CD4-positive, alpha-beta T cell (primary cell): ENCODE measurements at regions not wholly inside any gene's neighbourhood (a gene's known extent, or its start where the extent isn't known, plus 50 kb on each side); places are given as distances from the start of the nearest gene placed in this dataset.

Experiments used
- ATAC-seq: fragments of 200-7000 bp; cut with Tn5 transposase; one replicate; pipeline ENCODE4 v1.10.0; 2022; ENCODE audit warnings: mild to moderate bottlenecking; ENCODE audit not compliant: poor library complexity
- CTCF ChIA-PET: fragments of 350-600 bp; sonication (Branson Sonifier 250); formaldehyde crosslinking; loops from one replicate; lab custom pipeline; 2021; ENCODE audit warnings: antibody characterized with exemption, inconsistent platforms; lab: Charles Lee
- POLR2A ChIA-PET: fragments of 350-600 bp; sonication (Branson Sonifier 250); formaldehyde crosslinking; loops from one replicate; lab custom pipeline; 2021; ENCODE audit warnings: antibody characterized with exemption, inconsistent platforms; lab: Charles Lee
- DNase-seq, 14 experiments: peaks; one replicate each; pipeline ENCODE4 v3.0.0-alpha.2; 2013 to 2020; ENCODE audit warnings: mixed read lengths in 2 of 14
- H3K27ac ChIP-seq, 2 donors: one replicate each; pipeline versions ENCODE4 v1.5.1 to v1.7.0; 2013; ENCODE audit warnings: low read length in 2 of 2, low read depth in 1 of 2, mild to moderate bottlenecking in 1 of 2
- H3K27me3 ChIP-seq, 2 experiments: 1 replicate in 1 of 2; 2 replicates in 1 of 2; pipeline versions ENCODE4 v1.6.1 to v1.7.0; 2013; ENCODE audit warnings: low read length in 2 of 2, control low read depth in 1 of 2, mild to moderate bottlenecking in 1 of 2, moderate library complexity in 1 of 2; ENCODE audit not compliant: insufficient read depth in 2 of 2, control insufficient read depth in 1 of 2
- H3K36me3 ChIP-seq: one replicate; pipeline ENCODE4 v1.6.1; 2013; ENCODE audit warnings: low read length, control low read depth; ENCODE audit not compliant: insufficient read depth
- H3K4me1 ChIP-seq: one replicate; pipeline ENCODE4 v1.6.1; 2013; ENCODE audit warnings: low read length, control low read depth; ENCODE audit not compliant: insufficient read depth
- H3K4me3 ChIP-seq: one replicate; pipeline ENCODE4 v1.5.1; 2013; ENCODE audit warnings: mild to moderate bottlenecking, low read length, moderate library complexity
- H3K9me3 ChIP-seq, 2 experiments: 1 replicate in 1 of 2; 2 replicates in 1 of 2; pipeline versions ENCODE4 v1.6.1 to v1.7.0; 2013; ENCODE audit warnings: low read length in 2 of 2, mild to moderate bottlenecking in 2 of 2, control low read depth in 1 of 2, moderate library complexity in 1 of 2; ENCODE audit not compliant: control insufficient read depth in 1 of 2, insufficient read depth in 1 of 2
- H3K27ac Mint-ChIP-seq: one replicate; pipeline ENCODE4 v1.8.0; 2020; ENCODE audit warnings: mixed read lengths
- H3K27me3 Mint-ChIP-seq: one replicate; pipeline ENCODE4 v1.8.0; 2021; ENCODE audit warnings: mixed read lengths
- H3K36me3 Mint-ChIP-seq: one replicate; pipeline ENCODE4 v1.8.0; 2021; ENCODE audit warnings: low read depth, mixed read lengths
- H3K4me1 Mint-ChIP-seq: one replicate; pipeline ENCODE4 v1.8.0; 2021; ENCODE audit warnings: low read depth, mixed read lengths
- H3K4me3 Mint-ChIP-seq: one replicate; pipeline ENCODE4 v1.8.0; 2020; ENCODE audit warnings: mild to moderate bottlenecking, mixed read lengths
- H3K9me3 Mint-ChIP-seq: one replicate; pipeline ENCODE4 v1.8.0; 2020; ENCODE audit warnings: mixed read lengths
- intact Hi-C, 2 experiments: fragments of 100-400 bp; cut with DNase I in 1 of 2; cut with micrococcal nuclease in 1 of 2; formaldehyde crosslinking; loops; one replicate each; pipeline versions ENCODE4 v1.15.1 to v1.9.0; 2023 to 2025; cut with DNase I, micrococcal nuclease
- TF ChIP-seq, protein P1 (sequence below): fragments of 200-600 bp; IDR thresholded peaks from one replicate; pipeline ENCODE4 v1.8.0; 2022; ENCODE audit warnings: antibody characterized with exemption, mild to moderate bottlenecking

DNA sequence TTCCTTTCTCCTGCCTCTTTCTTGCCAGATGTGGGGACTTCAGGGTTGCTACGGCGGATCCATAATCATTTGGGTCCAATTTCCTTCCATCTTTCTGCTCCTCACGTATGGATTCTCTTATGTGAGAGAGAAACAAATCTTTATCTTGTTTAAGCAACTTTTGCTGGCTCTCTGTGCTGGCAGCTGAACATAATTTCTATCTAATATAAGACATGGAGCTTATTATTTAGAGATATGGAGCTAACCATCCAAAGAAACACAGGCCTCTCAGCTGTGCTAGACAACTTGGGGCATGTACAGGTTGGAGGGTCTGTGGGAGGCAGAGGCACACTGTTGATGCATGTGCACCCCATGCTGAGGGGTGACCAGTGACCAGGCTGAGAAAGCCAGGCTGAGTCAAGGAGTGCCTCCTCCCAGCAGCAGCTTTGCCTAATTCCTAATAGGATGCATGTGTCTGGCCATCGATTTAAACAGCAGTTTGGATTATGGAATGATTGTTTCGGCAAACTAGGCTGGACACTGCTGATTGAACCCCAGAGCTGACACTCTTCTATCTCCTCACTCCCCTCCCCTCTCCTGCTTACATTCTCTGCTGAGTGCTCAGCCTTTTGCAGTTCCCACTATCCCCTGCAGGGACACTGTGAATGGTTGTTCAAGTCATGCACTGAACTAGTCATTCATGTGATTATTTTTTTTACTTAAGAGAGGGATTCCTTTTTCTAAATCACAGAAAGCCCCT, 195.8 kb downstream of the ERCC6L2 start:
- Histone ChIP-seq H3K36me3 (no peaks in the 10 kb centered on the region), H3K4me3 (no peak overlapping the region), H3K27ac (no peak overlapping the region), H3K27me3 (no peaks in the 10 kb centered on the region), H3K9me3 (peaks cover 0 to 3% of the 10 kb centered on the region in 2 experiments), H3K4me1 (no peaks in the 10 kb centered on the region)
- Mint-ChIP-seq H3K27ac (no peak overlapping the region), H3K4me3 (no peak overlapping the region), H3K36me3 (no peaks in the 10 kb centered on the region), H3K27me3 (peaks cover 7% of the 10 kb centered on the region), H3K9me3 (no peaks in the 10 kb centered on the region), H3K4me1 (no peaks in the 10 kb centered on the region)
- intact Hi-C loops, result no loop called here
- TF ChIP-seq, protein P1, sequence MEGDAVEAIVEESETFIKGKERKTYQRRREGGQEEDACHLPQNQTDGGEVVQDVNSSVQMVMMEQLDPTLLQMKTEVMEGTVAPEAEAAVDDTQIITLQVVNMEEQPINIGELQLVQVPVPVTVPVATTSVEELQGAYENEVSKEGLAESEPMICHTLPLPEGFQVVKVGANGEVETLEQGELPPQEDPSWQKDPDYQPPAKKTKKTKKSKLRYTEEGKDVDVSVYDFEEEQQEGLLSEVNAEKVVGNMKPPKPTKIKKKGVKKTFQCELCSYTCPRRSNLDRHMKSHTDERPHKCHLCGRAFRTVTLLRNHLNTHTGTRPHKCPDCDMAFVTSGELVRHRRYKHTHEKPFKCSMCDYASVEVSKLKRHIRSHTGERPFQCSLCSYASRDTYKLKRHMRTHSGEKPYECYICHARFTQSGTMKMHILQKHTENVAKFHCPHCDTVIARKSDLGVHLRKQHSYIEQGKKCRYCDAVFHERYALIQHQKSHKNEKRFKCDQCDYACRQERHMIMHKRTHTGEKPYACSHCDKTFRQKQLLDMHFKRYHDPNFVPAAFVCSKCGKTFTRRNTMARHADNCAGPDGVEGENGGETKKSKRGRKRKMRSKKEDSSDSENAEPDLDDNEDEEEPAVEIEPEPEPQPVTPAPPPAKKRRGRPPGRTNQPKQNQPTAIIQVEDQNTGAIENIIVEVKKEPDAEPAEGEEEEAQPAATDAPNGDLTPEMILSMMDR, result peak; percentile 15
- ChIA-PET POLR2A (no interaction called here), CTCF (interaction anchor here (1.2 to 1.3 kb wide), 2 partner anchors 10 to 12 kb away, joined by 3 read pairs; no protein-coding TSS in a partner anchor)
- peak in 2 of 14 experiments; percentile 22 to 26 for DNase-seq
- no peak for ATAC-seq

DNA sequence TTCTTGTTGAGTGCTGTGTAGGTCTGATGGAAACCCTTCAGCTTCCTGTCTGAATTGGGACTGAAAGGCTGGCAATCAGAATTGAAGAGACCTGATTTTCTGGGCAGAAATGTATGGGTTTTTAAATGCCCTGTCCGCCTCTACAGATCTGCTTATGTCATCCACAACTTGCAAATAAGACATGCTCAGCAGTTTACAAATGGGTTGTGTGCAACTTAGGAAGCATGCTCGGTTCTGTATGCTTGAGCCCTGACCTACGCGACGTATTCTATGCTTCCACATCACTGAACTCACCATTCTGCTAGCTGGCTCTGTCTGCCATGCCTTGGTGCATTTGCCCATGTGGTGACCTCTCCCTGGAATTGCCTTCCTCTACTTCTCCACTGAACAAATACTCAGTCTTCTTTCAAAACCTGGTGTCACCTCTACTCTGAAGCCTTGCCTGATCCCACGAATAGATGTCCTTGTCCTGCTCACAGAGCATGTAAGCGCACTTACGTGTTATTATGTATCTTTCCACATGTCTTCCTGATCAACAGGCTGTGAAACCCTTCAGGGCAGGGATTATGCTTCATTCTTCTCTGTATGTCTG, 194.2 kb downstream of the ERCC6L2 start:
- TF ChIP-seq, protein P1, result no peak
- intact Hi-C loops, result loop anchor here in 1 of 2 experiments (10.0 kb wide), 1 partner anchor 255 kb away; no protein-coding TSS in a partner anchor
- H3K27me3 ChIP-seq, result no peaks in the 10 kb centered on the region
- ATAC-seq (no peak), DNase-seq (no peak)
- H3K27ac ChIP-seq, result no peak overlapping the region
- no peaks in the 10 kb centered on the region for H3K36me3 ChIP-seq
- Mint-ChIP-seq H3K4me3 (no peak overlapping the region), H3K36me3 (no peaks in the 10 kb centered on the region), H3K27me3 (peaks cover 7% of the 10 kb centered on the region), H3K4me1 (no peaks in the 10 kb centered on the region), H3K9me3 (no peaks in the 10 kb centered on the region), H3K27ac (no peak overlapping the region)
- ChIA-PET CTCF (interaction anchor here (1.2 to 1.3 kb wide), 2 partner anchors 8 to 10 kb away, joined by 3 read pairs; no protein-coding TSS in a partner anchor), POLR2A (no interaction called here)
- peaks cover 0 to 3% of the 10 kb centered on the region in 2 experiments for H3K9me3 ChIP-seq
- H3K4me3 ChIP-seq, result no peak overlapping the region
- H3K4me1 ChIP-seq, result no peaks in the 10 kb centered on the region

DNA sequence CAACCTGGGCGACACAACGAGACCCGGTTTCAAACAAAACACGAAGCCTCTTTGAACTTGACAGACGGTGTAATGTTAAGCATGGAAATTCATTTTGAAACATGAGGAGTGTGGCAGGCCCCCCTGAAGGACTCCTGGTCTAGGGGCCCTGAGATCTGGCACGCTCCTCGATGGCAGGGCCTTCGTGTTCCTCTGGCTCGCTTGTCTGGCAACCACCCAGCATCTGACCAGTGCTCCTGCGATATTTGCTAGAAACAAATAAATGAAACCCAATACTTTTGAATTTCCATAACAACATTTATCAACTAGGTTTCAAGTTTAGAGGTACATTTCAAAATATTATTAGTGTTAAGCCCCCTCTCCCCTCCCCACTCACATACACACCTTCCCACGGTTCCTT, 193.0 kb downstream of the ERCC6L2 start:
- H3K27me3 ChIP-seq, result no peaks in the 10 kb centered on the region
- intact Hi-C loops, result loop anchor here in 1 of 2 experiments (10.0 kb wide), 1 partner anchor 254 kb away; no protein-coding TSS in a partner anchor
- no peaks in the 10 kb centered on the region for H3K4me1 ChIP-seq
- ChIA-PET CTCF (no interaction called here), POLR2A (no interaction called here)
- Mint-ChIP-seq H3K27me3 (peaks cover 7% of the 10 kb centered on the region), H3K9me3 (no peaks in the 10 kb centered on the region), H3K4me3 (no peak overlapping the region), H3K27ac (no peak overlapping the region), H3K36me3 (no peaks in the 10 kb centered on the region), H3K4me1 (no peaks in the 10 kb centered on the region)
- no peak for DNase-seq
- no peak overlapping the region for H3K27ac ChIP-seq
- peaks cover 0 to 3% of the 10 kb centered on the region in 2 experiments for H3K9me3 ChIP-seq
- TF ChIP-seq, protein P1, result no peak
- H3K36me3 ChIP-seq, result no peaks in the 10 kb centered on the region
- no peak for ATAC-seq
- no peak overlapping the region for H3K4me3 ChIP-seq
